HG02840 (cell line): ENCODE measurements at regions not wholly inside any gene's neighbourhood (a gene's known extent, or its start where the extent isn't known, plus 50 kb on each side); places are given as distances from the start of the nearest gene placed in this dataset.

ENCODE experiments used
- ATAC-seq: cut with Tn5 transposase; IDR thresholded peaks from one replicate; pipeline ENCODE4 v1.9.1; 2021; ENCODE audit warnings: mild to moderate bottlenecking, moderate library complexity, moderate number of reproducible peaks; ENCODE audit not compliant: unreplicated experiment, low FRiP score

- no peak for ATAC-seq
Measured at GRCh38 chr16:64151990-64152767, 969.7 kb downstream of the CDH11 start.

- no peak for ATAC-seq
Measured at GRCh38 chr16:64150193-64150592, 971.7 kb downstream of the CDH11 start.

- no peak for ATAC-seq
Measured at GRCh38 chr16:64149756-64150155, 972.1 kb downstream of the CDH11 start.

- no peak for ATAC-seq
Measured at GRCh38 chr16:64148356-64148755, 973.5 kb downstream of the CDH11 start.

GRCh38 chr16:64147941-64148340 is 973.9 kb downstream of the CDH11 start:
- no peak for ATAC-seq

GRCh38 chr16:64144617-64145016 is 977.2 kb downstream of the CDH11 start:
- ATAC-seq: no peak

- no peak for ATAC-seq
Measured at GRCh38 chr16:64138621-64139020, 983.2 kb downstream of the CDH11 start.

GRCh38 chr16:64138006-64138405 is 983.9 kb downstream of the CDH11 start:
- no peak for ATAC-seq

GRCh38 chr16:64136743-64137142 is 985.1 kb downstream of the CDH11 start:
- no peak for ATAC-seq

GRCh38 chr16:64136314-64136713 is 985.5 kb downstream of the CDH11 start:
- no peak for ATAC-seq

- no peak for ATAC-seq
Measured at GRCh38 chr16:64133366-64133765, 988.5 kb downstream of the CDH11 start.

GRCh38 chr16:64132759-64133361 is 989.0 kb downstream of the CDH11 start:
- ATAC-seq: no peak

GRCh38 chr16:64132190-64132589 is 989.7 kb downstream of the CDH11 start:
- no peak for ATAC-seq

- ATAC-seq: no peak
Measured at GRCh38 chr16:64131423-64131822, 990.4 kb downstream of the CDH11 start.

GRCh38 chr16:64130140-64130539 is 991.7 kb downstream of the CDH11 start:
- ATAC-seq: no peak

- ATAC-seq: no peak
Measured at GRCh38 chr16:64122177-64122576, 999.7 kb downstream of the CDH11 start.

- ATAC-seq: no peak
Measured at GRCh38 chr16:64121473-64121872, 1000.4 kb downstream of the CDH11 start.

GRCh38 chr16:64116151-64116550 is 1005.7 kb downstream of the CDH11 start:
- no peak for ATAC-seq

- ATAC-seq: no peak
Measured at GRCh38 chr16:64109241-64109640, 1012.6 kb downstream of the CDH11 start.

- ATAC-seq: no peak
Measured at GRCh38 chr16:64102654-64103053, 1019.2 kb downstream of the CDH11 start.

- ATAC-seq: no peak
Measured at GRCh38 chr16:64098451-64098850, 1023.4 kb downstream of the CDH11 start.

- ATAC-seq: no peak
Measured at GRCh38 chr16:64096689-64097088, 1025.2 kb downstream of the CDH11 start.
